ENCODE measurements at regions not wholly inside any gene's neighbourhood (a gene's known extent, or its start where the extent isn't known, plus 50 kb on each side); places are given as distances from the start of the nearest gene placed in this dataset.
A peak's percentile ranks its signal among the peaks of the same experiment; 100 is the strongest.
"Not testable (repeated sequence)": the region's sequence is repeated elsewhere in the genome, so short reads cannot be mapped to it uniquely, and the experiment has no call there.

DNA sequence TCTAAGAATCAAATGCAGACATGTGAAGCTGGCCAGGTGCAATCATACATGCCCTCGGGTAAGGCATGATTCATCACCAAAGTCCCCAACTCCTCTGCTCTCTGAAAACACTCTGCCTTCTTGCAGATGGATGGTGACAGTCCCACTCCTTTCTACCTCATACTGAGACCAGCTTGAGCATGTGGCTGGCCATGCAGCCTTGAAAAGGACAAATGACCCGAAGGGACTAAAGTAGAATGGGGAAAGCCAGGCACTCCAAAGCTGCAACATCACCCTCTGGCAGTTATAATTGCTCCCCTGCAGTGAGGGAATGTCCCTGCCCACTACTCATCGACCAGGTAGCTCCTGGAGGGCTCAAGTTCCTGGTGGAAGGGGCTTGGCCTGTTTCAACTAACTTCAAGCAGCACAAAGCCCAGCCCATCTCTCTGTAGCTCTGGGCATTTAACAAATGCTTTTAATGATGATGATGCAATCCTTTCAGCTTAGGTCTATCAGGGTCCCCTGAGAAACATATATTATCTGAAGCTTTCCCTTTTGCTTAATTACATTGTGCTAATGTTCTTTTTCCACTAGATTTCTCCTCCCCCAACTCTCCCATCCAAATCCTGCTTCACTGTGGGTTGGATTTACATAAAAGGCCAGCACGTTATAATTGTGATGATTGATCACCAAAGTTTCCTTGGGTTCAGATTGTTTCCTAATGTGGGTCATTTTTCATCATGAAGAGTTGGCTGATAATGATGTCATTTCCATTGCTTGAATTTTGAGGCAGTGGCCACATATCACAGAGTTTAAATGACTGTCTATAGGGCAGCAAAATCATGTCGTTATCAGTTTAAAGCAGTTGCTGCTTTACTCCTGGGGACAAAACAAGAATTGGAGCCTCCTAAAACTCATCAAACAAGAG lies 436.5 kb upstream of the SLC30A5 start:
- intact Hi-C loops (cut with DNase I), result no loop called here
- DNase-seq (ENCODE audit: missing footprints), result no peak
- ATAC-seq, result no peak

DNA sequence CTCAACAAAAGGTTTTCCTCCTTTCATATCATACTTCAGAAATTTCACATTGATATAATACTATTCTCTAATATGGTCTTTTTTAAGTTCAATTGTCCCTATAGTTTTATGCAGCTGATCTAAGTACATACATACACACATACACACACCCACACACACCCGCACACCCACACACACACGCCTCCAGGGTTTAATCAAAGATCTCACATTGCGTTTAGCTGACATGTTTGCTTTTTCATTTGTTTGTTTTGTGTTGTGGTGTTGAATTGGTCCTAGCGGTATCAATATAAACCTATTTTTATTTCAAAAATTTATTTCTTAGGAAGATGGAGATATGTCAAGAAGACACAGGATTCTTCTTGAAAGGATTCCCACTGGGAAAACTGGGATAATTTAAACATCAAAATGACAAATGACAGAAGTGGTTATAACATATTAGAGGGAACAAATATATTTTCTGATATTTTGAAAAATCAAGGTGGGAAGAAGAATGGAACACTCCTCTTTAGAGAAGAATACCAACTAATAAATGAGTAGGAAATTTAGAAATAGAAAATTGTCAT lies 434.9 kb upstream of the SLC30A5 start:
- ATAC-seq (no peak), DNase-seq (ENCODE audit: missing footprints) (no peak)
- intact Hi-C loops (cut with DNase I), result no loop called here

DNA sequence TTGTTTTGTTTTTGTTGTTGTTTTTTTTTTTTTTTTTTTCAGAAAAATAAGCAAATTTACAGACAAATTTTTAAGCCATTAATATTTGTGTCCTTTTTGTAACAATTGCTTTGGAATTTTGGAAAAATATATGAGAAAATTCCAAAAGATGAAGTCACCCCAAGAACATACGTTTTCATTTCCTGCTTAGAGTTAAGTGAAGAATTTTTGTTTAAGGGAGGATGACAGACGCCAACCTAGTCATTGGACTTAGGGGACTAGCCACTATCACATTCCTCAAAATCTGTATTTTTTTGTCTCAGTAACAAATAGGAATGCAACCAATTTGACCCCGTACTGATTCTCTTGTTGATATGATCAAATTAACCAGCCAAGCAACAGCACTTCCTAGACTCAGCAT lies 433.9 kb upstream of the SLC30A5 start:
- intact Hi-C loops (cut with DNase I), result loop anchor here (5.0 kb wide), 1 partner anchor 1193 kb away; no protein-coding TSS in a partner anchor
- no peak for ATAC-seq
- no peak for DNase-seq (ENCODE audit: missing footprints)

DNA sequence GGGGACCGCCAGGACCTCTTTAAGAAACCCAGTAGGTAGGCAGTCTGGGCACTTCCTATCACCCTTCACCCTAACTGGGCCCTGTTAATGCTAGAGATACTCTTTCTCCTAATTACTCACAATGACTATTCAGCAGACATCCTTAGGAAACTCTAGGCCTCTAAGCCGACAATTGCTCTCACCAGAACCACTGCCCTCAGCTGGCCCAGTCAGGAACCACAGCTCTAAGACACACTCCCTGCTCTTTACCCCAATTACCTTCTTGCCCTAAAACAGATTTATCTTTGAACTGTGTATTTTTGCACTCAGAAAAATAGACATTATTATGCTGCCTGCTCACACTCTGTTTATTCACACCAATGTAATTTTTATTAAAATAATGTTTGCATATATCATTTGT lies 432.6 kb upstream of the SLC30A5 start:
- DNase-seq (ENCODE audit: missing footprints) (no peak), ATAC-seq (peak; percentile 34)
- intact Hi-C loops (cut with DNase I), result loop anchor here (5.0 kb wide), 1 partner anchor 1194 kb away; no protein-coding TSS in a partner anchor

DNA sequence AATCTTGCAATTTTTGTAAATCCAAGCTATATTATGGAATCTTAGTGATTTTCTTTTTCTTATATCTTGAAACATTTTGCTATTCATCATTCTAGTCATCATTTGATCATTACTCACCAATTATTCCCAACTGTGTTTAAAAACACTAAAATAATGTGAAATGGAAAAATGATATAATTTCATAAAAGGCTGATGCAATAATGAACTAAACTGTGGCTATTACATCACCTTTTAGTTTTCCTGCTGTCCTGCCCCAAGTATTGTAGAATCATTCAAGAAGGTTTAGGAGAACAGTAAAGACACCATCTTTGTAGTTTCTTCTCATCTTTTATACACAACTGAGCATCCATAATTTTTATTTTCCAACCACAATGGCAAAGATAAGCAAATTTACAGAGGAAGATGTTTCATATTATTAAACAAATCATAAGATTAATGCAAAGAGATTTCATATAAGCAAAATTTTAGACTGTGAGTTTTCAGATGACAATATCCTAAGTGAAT lies 431.0 kb upstream of the SLC30A5 start:
- no peak for ATAC-seq

DNA sequence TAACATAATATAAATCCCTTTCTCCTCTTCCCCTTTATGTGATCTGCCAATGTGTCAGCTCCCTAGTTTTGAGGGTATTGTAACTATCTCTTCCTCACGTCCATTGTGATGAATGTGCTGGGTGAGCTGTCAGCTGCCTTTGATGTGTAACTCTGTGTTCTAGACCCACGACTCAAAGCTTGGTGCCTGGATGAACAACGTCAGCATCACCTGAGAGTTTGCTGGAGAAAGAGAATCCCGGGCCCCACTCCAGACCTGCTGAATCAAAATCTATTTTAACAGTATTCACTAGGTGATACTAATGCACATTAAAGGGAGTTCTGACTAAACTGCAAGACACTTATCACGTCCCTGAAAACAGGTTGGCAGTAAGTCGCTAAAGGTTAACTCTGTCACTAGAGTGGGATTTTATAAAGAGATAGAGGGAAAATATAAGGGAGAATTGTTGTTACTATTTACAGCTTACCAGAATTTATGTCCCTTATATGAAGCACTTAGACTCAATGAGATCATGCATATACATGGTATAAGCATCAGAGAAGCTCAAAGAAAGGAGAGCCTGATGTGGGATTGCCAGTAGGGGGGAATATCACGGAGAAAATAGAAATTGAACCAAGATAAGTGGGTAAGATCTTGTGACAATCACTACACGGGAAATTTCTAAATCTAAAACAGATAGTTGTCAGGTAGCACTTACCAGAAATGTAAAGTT lies 423.8 kb upstream of the SLC30A5 start:
- intact Hi-C loops (cut with DNase I), result no loop called here
- no peak for ATAC-seq

More for the DNA sequence above, 431.0 kb upstream of the SLC30A5 start:
- intact Hi-C loops (cut with DNase I), result loop anchor here (5.0 kb wide), 1 partner anchor 1196 kb away; no protein-coding TSS in a partner anchor
- DNase-seq (ENCODE audit: missing footprints), result no peak

DNA sequence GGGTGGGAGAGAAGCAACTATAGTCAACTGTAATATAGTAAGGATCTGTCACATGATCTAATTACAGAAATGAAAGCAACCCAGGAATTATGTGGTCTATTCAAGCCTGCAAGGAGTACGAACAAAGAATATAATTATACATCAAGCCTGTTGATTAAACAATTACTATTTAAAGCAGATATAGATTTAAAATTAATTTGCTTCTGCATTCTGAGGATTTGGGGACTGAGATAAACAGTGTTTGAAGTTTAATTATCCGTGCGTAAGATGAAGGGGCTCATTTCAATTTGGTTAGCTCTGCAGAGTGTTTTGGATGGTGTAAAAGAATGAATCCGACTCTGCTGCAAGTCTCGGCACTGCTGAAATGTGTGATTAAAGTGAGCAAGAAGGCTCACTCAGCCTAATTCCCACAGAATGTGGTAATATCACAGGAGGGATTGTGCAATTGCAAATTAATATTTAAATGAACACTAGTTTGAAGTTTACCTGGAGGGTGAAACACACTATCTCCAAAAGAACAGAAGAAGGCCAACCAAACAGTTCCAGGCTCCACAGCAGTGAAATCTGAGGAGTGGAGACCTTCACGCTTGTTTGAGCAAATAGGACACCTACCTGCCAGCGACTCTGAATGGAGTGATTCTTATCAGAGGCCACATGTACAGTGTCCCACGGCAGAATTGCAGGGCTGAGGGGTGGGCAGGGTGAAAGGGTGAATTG lies 420.6 kb upstream of the SLC30A5 start:
- ATAC-seq (no peak), DNase-seq (ENCODE audit: missing footprints) (no peak)
- intact Hi-C loops (cut with DNase I), result no loop called here

More for the DNA sequence above, 423.8 kb upstream of the SLC30A5 start:
- DNase-seq (ENCODE audit: missing footprints), result no peak

DNA sequence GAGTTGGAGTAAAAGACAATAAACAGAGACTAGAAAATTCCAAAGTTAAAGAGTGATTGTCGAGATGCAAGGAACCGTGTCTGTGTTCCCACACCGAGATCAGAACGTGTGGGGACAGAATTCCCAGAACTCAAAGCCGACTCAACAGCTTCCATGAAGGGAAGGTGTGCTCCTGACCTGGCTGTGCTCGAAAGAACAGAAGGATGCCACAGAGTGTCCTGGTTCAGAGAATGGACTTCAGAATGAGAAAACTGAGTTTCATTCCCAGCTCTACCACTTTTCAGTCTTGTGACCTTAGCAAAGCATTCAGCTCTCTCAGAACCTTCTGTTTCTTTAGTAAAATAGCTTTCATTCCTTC lies 420.0 kb upstream of the SLC30A5 start:
- intact Hi-C loops (cut with DNase I), result no loop called here
- ATAC-seq, result no peak
- no peak for DNase-seq (ENCODE audit: missing footprints)

DNA sequence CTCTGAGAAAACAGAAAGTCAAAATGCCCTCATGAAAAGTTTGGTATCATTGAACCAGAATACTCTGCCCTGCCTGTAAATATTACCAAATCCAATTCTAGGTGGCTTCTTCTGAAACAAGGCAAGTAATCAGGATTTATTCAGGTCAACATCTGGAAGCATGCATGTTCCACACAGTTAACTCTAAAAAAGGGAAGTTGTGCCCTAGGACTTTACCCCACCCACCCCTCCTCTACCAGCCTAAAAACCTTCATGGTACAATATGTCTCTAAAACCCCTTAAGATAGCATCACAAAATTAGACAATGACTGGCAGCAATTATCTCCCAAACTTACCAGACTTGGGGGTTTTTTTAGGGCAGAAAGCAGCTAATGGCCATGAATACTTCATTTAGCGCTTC lies 414.8 kb upstream of the SLC30A5 start:
- DNase-seq (ENCODE audit: missing footprints) (no peak), ATAC-seq (no peak)
- intact Hi-C loops (cut with DNase I), result no loop called here

DNA sequence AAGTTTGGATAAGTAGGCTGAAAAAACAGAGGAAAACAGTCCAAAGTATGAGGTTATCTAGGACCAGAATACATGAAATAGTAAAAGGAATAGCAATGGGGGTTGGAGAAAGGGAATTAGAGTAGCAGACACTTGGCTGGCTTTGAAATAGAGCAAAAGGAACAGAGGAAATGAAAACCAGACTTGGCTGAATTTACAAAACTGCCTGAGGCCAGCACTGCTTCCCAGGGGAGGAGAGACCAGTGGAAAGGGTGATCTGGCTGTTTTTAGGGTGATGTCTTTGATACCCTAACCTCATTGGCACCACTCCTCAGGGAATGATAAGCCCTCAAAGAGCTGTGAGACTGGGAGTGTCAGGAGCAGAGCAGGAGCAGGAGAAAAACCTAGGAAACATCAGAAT lies 413.4 kb upstream of the SLC30A5 start:
- intact Hi-C loops (cut with DNase I), result no loop called here
- no peak for DNase-seq (ENCODE audit: missing footprints)
- ATAC-seq, result peak; percentile 27

DNA sequence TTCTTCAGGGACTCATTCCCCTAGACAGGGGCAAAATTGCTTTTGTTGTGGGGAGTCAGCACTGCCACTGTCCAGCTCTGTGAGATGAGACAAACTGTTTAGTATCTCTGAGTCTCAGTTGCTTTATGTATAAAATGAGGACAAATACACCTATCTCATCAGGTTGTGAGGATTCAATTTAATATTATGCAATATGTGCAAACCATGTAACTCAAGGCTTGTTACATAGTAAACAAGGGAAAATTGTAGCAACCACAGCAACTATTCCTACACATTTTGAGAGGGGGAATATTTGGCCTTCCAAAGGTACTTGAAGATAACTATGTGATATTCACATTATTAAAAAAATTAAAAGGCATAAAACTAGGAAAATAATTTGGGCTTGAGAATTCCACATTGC lies 411.9 kb upstream of the SLC30A5 start:
- no peak for DNase-seq (ENCODE audit: missing footprints)
- ATAC-seq, result no peak
- intact Hi-C loops (cut with DNase I), result no loop called here

DNA sequence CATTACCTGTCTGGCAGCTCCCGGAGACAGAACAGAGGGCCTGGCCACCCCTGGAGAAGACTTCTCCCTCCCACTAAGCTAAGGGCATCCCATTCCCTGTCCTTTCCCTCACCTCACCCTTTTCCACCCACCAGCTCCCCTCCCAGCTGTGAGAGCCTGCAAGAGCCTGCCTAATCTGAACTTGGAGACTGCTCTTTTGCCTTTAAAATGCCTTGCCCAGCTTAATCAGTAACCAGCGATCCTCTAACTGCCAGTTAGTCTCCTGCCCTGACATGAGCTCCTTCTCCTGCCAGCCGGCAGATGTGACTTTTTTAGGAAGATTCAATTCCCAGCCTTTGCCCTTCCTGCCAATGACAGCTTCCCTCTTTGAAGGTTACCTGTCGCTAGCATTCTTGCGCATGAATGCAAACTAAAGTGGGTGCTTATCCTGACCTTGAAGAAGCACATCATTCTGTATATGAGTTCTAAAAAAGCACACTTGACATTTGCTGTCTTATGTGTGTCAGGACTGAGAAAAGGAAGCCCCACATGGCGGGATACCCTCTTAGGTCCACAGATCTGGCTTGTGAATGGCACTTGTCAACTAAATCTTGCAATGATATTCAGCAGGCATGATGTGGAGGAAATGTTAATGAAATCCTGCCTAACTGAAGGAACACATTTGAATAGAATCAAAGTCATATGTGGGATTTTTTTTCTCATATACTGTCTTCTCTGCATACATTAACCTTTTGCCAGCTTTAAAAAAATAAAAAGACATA lies 411.2 kb upstream of the SLC30A5 start:
- intact Hi-C loops (cut with DNase I), result no loop called here
- DNase-seq (ENCODE audit: missing footprints) (no peak), ATAC-seq (no peak)

DNA sequence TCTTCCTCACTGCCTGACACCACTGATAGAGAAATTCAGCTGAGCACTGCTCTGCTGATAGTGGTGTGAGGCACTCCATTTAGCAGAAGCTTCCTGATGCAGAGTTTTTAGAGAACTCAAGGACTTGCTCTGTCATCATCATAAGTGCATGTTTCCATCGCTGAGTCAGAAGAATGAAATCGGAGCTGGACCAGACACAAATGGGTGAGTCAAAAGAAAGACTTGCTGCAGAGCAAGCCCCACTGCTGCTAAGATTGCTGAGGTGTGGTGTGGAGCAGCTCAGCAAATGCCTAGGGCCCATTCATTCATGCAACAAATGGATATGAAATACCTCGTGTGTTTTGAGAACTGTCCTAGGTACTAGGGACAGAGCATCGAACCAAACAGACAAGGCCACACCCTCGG lies 410.2 kb upstream of the SLC30A5 start:
- no peak for DNase-seq (ENCODE audit: missing footprints)

DNA sequence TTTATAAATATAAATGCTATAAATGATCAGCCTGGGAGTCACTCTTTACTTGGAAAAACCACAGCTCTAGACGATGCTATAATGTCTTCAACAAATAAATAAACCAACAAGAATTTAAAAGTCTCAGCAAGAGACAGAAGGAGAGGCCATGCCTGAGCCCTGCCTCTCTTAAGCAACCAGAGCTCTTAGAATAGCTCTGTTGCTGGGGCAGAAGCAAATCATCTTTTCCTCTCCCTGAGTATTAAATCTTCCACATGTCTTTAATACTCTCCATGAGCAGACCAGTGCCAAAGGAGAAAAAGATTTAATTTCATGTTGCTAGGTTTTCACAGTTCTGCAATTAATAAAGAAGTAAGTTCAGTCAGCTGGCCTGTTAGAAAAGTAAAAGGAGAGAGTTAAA lies 408.0 kb upstream of the SLC30A5 start:
- DNase-seq (ENCODE audit: missing footprints) (no peak), ATAC-seq (no peak)
- intact Hi-C loops (cut with DNase I), result no loop called here

More for the DNA sequence above, 410.2 kb upstream of the SLC30A5 start:
- intact Hi-C loops (cut with DNase I), result no loop called here
- peak; percentile 54 for ATAC-seq

DNA sequence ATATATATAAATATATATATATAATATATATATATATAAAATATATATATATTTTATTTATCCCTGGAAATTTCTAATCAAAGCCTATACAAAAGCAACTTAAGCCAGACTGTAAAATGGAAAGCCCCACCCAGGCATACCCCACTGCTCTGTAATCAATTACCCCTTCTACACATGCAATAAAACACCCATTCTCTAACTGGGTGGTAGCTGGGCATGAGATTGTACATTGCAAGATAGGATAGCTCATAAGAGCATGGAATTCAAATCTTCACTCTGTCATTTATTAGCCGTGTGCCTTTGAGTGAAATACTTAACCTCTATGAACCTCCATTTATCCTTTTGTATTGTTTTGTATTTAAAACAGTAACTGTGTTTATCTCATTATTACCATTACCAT lies 405.3 kb upstream of the SLC30A5 start:
- DNase-seq (ENCODE audit: missing footprints) (no peak), ATAC-seq (no peak)
- intact Hi-C loops (cut with DNase I), result no loop called here

DNA sequence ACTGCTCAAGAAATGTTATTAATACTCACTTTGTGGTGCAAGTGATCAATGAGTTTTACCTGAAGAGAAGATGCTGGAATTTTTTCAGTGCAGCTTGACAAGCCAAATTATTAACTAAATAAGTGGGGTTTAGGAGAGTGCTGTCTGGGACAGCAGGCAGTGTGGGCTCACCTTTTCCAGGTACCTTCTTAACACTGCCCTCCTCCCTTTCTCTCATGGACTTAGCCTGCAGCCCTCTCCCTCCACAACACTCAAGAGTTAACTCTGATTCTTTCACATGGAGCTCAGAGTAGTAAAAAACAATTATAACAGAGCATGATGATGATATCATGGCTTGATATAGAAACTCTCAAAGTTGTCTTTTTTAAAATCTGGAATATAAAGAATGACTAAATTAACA lies 404.8 kb upstream of the SLC30A5 start:
- ATAC-seq (no peak), DNase-seq (ENCODE audit: missing footprints) (no peak)
- intact Hi-C loops (cut with DNase I), result no loop called here

DNA sequence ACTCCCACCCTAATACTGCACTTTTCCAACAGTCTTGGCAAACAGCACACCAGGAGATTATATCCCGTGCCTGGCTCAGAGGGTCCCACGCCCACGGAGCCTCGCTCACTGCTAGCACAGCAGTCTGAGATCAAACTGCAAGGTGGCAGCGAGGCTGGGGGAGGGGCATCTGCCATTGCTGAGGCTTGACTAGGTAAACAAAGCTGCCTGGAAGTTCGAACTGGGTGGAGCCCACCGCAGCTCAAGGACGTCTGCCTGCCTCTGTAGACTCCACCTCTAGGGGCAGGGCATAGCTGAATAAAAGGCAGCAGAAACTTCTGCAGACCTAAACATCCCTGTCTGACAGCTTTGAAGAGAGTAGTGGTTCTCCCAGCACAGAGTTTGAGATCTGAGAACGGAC lies 401.9 kb upstream of the SLC30A5 start:
- intact Hi-C loops (cut with DNase I); ATAC-seq; DNase-seq (ENCODE audit: missing footprints): not testable (repeated sequence)
